Activated CD8-positive, alpha-beta memory T cell treated with anti-CD3 and anti-CD28 coated beads, Interleukin-2, amount 50 U/mL, for 4 hours (primary cell): ENCODE measurements at regions not wholly inside any gene's neighbourhood (a gene's known extent, or its start where the extent isn't known, plus 50 kb on each side); places are given as distances from the start of the nearest gene placed in this dataset.
"Not testable (repeated sequence)": the region's sequence is repeated elsewhere in the genome, so short reads cannot be mapped to it uniquely, and the experiment has no call there.

Experiments used
- DNase-seq: peaks from one replicate; pipeline ENCODE4 v3.0.0-alpha.2; 2020

DNA sequence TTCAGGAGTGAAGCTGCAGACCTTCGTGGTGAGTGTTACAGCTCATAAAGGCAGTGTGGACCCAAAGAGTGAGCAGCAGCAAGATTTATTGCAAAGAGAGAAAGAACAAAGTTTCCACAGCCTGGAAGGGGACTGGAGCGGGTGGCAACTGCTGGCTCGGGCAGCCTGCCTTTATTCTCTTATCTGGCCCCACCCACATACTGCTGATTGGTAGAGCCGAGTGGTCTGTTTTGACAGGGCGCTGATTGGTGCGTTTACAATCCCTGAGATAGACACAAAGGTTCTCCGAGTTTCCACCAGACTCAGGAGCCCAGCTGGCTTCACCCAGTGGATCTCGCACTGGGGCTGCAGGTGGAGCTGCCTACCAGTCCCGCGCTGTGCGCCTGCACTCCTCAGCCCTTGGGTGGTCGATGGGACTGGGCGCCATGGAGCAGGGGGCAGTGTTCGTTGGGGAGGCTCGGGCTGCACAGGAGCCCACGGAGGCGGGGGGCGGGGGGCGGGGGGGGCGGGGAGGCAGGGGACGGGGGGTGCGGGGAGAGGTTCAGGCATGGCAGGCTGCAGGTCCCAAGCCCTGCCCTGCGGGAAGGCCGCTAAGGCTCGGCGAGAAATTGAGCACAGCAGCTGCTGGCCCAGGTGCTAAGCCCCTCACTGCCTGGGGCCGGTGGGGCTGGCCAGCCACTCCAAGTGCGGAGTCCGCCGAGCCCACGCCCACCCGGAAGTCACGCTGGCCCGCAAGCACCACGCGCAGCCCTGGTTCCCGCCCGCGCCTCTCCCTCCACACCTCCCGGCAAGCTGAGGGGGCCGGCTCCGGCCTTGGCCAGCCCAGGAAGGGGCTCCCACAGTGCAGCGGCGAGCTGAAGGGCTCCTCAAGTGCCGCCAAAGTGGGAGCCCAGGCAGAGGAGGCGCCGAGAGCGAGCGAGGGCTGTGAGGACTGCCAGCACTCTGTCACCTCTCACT, 59.9 kb upstream of the EN2 start:
- not testable (repeated sequence) for DNase-seq

DNA sequence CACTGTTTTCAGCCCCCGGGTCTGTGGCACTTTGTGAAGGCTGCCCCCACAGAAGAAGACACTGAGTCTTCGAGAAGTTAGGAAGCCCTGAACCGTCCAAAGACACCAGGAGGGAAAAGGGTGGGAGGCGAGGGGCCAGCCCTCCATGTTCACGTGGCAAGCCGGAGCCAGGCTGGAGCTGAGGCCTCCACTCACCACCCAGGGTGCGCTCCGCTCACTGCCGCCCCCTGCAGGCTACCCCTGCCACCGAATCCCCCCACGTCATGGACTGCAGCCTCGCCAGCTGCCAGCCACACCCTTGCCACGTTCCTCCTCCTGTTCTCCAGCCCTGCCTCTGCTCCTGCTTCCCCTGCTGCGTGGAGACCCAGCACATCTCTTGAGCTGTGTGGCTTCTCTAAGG, 59.0 kb upstream of the EN2 start:
- no peak for DNase-seq

DNA sequence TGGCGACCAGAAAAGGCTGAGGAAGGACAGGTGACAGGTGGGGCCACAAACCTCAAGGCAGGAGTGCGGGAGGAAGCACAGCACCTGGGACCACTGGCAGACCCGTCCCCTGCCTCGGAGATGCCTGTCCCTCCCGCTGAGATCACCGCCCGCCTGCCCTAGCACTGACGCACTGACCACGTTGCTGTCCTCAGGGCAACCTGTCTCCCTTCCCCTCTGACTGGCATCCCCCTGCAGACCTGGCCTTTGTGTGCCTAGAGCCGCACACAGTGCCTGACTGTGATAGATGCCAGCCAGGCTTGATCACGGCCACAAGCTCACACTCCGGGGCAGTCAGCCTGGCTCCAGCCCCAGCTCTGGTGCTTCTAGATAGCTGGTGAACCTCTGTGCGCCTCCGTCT, 58.4 kb upstream of the EN2 start:
- DNase-seq, result no peak

DNA sequence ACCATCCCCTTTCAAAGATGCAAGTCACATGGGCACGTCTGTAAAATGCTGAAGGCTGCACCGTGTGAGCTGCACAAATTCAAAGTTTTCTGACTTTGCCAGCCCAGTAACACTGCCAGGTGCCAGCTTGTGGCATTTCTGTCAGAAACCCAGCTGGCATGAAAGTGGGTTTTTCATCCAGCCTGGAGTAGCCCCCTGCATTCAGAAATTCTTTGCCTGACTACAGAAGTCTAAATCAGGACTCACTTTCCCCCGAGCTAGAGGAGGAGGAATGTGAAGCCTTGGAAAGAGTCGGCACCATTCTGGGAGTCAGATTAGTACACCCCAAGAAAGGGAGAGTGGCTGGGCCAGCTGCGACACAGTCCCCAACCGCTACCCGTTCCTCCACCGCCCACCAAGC, 56.7 kb upstream of the EN2 start:
- no peak for DNase-seq

DNA sequence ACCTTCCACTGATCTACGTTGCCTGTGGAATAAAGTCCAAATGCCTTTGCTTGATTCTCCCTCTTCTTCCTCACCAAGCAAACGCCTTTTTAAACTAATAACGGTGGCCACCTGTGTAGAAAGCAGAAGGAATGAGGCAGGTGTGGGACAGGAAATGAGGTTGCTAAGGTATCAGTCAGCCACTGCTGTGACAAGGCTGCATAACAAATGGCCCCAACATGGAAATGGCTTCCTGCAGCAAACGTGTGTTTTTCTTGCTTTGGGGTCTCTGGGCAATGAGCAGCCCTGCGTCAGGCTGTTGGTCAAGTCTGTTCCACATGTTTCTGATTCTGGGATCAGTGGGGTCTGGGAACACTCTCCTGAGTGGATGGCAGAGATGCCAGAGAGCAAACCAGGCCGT, 56.0 kb upstream of the EN2 start:
- no peak for DNase-seq

DNA sequence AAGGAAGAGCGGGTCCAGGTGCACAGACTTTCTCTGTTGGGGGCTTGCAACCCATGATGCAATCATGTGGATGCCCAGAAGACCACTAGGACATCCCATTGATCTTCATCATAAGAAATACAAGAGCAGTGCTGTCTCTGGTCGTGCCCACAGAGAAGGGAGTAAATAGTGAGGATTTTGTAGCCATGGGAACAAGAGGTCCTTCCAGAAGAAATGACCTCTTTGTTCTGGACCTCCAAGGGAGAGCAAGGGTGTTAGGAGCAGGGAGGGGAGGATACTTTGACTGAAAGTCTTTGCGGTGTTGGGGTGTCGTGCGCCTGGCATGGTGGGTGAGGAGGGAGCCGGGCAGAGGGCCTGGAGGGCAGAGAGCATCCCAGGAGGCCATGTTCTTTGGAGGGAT, 55.0 kb upstream of the EN2 start:
- no peak for DNase-seq

DNA sequence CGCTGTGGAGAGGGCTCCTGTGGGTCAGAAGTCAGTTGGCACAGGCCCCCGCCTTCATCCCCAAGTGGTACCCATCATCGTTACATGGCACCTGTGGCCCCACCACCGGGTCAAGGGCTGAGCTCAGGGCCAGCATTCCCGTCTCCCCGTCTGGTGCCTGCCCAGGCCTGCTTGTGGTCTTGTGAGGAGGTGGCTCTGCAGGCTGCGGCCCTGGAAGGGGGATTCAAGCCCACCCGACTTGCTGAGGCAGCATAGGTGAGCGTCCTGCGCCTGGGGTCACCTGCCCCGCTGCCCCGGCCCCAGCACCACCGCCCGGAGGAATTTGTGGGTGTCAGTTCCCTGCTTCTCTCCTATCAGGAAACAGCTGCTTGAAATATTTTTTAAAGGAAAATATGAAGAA, 53.0 kb upstream of the EN2 start:
- DNase-seq, result no peak

DNA sequence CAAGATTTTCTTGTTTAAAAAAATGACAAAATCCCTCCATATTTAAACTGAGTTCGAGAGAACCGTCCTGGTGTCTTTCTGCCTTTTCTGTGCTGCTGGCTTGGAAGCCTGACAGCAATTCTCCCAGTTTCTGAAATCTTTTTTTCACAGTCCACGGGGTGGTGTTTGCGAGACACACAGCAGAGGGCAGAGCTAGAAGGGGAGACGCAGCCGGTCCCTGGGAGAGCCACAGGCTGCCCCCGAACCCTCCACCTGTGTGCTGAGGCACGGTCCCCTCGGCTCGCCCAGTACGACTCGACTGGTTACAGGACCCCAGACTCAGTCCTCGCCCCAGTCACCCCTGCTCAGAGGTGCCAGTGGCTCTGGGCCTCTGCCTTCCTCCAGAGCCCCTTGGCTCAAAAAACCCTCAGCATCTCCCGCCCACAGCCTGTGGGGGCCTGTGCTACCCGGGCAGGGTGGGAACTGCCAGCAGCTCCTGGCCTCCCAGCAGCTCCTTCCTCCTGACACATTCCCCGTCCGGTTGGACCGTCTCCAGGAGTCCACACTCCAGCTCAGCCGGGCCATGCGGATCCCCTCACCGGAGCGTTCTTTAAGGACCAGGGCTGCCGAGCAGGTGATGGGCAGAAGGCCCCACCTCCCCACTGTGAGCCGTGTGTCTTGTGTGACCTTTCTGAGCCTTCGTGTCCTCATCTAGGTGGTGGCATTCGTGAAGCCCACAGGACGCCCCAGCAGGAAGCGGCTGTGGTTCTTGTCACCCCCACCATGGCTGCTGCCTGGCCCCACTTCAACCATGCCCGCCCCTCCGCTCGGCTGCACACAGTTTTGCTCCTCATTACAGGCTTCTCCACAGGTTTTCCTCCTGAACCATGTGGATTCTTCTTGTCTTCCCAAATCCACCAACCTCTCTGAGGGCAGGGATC, 52.3 kb upstream of the EN2 start:
- no peak for DNase-seq

DNA sequence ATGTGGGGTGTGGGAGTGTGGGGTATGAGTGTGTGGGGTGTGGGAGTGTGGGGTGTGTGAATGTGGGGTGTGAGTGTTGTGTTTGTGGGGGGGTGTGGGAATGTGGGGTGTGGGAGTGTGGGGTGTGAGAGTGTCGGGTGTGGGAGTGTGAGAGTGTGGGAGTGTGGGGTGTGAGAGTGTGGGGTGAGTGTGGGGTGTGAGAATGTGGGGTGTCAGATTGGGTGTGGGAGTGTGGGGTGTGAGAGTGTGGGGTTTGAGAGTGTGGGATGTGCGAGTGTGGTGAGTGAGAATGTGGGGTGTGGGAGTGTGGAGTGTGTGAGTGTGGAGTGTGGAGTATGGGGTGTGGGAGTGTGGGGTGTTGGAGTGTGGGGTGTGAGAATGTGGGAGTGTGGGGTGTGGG, 50.1 kb upstream of the EN2 start:
- no peak for DNase-seq
